GM06990 (cell line): ENCODE measurements at regions not wholly inside any gene's neighbourhood (a gene's known extent, or its start where the extent isn't known, plus 50 kb on each side); places are given as distances from the start of the nearest gene placed in this dataset.

Experiments used
- DNase-seq: peaks from one replicate; pipeline ENCODE4 v3.0.0-alpha.2; 2011; ENCODE audit not compliant: insufficient read length; ENCODE audit errors: extremely low read depth
- H3K27me3 ChIP-seq: replicated peaks from 2 replicates; pipeline ENCODE4 v1.6.0; 2011; ENCODE audit warnings: low read length; ENCODE audit not compliant: control insufficient read depth, insufficient read depth
- H3K36me3 ChIP-seq: 2 replicates; pipeline ENCODE4 v1.5.1; 2011; ENCODE audit warnings: low read length; ENCODE audit not compliant: control insufficient read depth, insufficient read depth
- H3K4me3 ChIP-seq: replicated peaks from 2 replicates; pipeline ENCODE4 v1.5.1; 2011; ENCODE audit warnings: low read depth, mild to moderate bottlenecking, control low read depth, low read length
- TF ChIP-seq, protein P1 (sequence below): IDR thresholded peaks from 2 replicates; pipeline ENCODE4 v1.5.1; 2011; ENCODE audit warnings: low read length, control low read depth, mild to moderate bottlenecking, inconsistent platforms; ENCODE audit not compliant: insufficient read depth, poor library complexity, severe bottlenecking

DNA sequence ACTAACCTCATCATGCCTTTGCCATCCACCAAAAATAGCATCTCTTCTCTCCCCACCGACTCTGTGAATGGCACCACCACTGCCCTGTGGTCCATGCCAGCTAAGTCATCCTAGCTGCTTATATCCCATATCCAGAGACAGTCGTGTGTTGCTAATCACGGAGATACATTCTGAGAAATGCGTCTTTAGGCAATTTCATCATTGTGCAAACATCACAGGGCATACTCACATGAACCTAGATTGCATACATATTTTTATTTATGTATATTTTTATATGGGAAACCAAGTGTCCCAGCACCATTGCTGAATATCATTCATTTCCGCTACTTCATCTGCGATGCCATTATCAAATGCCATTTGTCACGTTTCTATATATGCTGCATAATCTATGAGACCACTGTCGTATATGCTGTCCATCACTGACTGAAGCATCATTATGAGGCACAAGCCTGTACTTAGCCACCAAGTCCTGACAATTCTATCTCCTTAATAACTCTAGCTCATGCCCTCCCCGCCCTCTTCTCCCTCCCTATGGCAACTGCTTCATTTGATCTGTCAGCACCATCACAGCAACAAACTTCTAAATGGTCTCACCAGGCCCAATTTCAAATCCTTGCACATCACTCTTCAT, 104.2 kb downstream of the HSPH1 start:
- Histone ChIP-seq H3K4me3 (no peak overlapping the region), H3K36me3 (no peaks in the 10 kb centered on the region), H3K27me3 (no peaks in the 10 kb centered on the region)
- no peak for DNase-seq
- TF ChIP-seq, protein P1, sequence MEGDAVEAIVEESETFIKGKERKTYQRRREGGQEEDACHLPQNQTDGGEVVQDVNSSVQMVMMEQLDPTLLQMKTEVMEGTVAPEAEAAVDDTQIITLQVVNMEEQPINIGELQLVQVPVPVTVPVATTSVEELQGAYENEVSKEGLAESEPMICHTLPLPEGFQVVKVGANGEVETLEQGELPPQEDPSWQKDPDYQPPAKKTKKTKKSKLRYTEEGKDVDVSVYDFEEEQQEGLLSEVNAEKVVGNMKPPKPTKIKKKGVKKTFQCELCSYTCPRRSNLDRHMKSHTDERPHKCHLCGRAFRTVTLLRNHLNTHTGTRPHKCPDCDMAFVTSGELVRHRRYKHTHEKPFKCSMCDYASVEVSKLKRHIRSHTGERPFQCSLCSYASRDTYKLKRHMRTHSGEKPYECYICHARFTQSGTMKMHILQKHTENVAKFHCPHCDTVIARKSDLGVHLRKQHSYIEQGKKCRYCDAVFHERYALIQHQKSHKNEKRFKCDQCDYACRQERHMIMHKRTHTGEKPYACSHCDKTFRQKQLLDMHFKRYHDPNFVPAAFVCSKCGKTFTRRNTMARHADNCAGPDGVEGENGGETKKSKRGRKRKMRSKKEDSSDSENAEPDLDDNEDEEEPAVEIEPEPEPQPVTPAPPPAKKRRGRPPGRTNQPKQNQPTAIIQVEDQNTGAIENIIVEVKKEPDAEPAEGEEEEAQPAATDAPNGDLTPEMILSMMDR, result no peak

- TF ChIP-seq, protein P1, result no peak
- no peak for DNase-seq
- Histone ChIP-seq H3K27me3 (no peaks in the 10 kb centered on the region), H3K4me3 (no peak overlapping the region), H3K36me3 (no peaks in the 10 kb centered on the region)
Observed at GRCh38 chr13:31056644-31057271, 104.9 kb downstream of the HSPH1 start.

DNA sequence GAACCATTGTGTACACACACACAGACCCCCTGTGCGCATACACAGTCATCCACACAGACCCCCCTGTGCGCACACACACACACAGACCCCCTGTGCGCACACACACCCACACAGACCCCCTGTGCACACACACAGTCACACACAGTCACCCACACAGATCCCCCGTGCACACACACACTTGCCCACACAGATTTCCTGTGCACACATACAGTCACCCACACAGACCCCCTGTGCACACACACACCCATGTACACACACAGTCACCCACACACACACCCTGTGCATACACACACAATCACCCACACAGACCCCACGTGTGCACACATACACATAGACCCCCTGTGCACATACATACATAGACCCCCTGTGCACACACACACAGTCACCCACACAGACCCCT, 106.1 kb downstream of the HSPH1 start:
- Histone ChIP-seq H3K27me3 (no peaks in the 10 kb centered on the region), H3K4me3 (no peak overlapping the region), H3K36me3 (no peaks in the 10 kb centered on the region)
- TF ChIP-seq, protein P1, result no peak
- DNase-seq, result no peak

GRCh38 chr13:31054632-31055031, 107.1 kb downstream of the HSPH1 start:
- no peak for DNase-seq
- TF ChIP-seq, protein P1, result no peak

DNA sequence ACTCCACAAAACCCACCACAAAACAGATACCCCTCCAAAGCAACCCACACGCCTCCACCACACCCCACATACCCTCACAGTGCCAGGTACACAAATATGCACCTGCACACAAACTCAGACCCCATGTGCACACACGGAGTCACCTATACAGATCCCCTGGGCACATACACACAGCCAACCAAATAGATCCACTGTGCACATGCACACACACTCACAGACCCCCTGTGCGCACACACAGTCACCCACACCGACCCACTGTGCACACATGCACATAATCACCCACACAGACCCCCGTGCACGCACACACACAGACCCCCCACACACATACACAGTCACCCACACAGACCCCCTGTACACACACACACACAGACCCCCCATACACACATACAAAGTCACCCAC, 107.8 kb downstream of the HSPH1 start:
- H3K4me3 ChIP-seq, result no peak overlapping the region
- H3K36me3 ChIP-seq, result no peaks in the 10 kb centered on the region
- H3K27me3 ChIP-seq, result no peaks in the 10 kb centered on the region
- no peak for DNase-seq
- TF ChIP-seq, protein P1, result no peak

More at GRCh38 chr13:31054632-31055031, 107.1 kb downstream of the HSPH1 start:
- Histone ChIP-seq H3K4me3 (no peak overlapping the region), H3K27me3 (no peaks in the 10 kb centered on the region), H3K36me3 (no peaks in the 10 kb centered on the region)
